ENCODE measurements at regions not wholly inside any gene's neighbourhood (a gene's known extent, or its start where the extent isn't known, plus 50 kb on each side); places are given as distances from the start of the nearest gene placed in this dataset.
"Not testable (repeated sequence)": the region's sequence is repeated elsewhere in the genome, so short reads cannot be mapped to it uniquely, and the experiment has no call there.

DNA sequence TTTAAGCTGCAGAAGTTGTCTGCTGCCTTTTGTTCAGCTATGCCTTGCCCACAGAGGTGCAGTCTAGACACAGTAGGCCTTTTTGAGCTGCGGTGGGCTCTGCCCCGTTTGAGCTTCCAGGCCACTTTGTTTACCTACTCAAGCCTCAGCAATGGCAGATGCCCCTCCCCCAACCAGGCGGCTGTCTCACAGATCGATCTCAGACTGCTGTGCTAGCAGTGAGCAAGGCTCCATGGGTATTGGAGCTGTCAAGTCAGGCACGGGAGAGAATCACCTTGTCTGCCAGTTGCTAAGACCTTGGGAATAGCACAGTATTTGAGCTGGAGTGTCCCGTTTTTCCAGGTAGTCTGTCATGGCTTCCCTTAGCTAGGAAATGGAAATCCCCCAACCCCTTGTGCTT, 587.8 kb upstream of the CLINT1 start:
- DNase-seq (ENCODE audit: low read depth in 2 of 2), result not testable (repeated sequence)

DNA sequence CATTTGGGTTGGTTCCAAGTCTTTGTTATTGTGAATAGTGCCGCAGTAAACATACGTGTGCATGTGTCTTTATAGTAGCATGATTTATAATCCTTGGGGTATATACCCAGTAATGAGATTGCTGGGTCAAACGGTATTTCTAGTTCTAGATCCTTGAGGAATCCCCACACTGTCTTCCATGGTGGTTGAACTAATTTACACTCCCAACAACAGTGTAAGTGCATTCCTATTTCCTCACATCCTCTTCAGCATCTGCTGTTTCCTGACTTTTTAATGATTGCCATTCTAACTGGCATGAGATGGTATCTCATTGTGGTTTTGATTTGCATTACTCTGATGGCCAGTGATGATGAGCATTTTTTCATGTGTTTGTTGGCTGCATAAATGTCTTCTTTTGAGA, 580.3 kb upstream of the CLINT1 start:
- DNase-seq (ENCODE audit: low read depth in 2 of 2), result not testable (repeated sequence)

DNA sequence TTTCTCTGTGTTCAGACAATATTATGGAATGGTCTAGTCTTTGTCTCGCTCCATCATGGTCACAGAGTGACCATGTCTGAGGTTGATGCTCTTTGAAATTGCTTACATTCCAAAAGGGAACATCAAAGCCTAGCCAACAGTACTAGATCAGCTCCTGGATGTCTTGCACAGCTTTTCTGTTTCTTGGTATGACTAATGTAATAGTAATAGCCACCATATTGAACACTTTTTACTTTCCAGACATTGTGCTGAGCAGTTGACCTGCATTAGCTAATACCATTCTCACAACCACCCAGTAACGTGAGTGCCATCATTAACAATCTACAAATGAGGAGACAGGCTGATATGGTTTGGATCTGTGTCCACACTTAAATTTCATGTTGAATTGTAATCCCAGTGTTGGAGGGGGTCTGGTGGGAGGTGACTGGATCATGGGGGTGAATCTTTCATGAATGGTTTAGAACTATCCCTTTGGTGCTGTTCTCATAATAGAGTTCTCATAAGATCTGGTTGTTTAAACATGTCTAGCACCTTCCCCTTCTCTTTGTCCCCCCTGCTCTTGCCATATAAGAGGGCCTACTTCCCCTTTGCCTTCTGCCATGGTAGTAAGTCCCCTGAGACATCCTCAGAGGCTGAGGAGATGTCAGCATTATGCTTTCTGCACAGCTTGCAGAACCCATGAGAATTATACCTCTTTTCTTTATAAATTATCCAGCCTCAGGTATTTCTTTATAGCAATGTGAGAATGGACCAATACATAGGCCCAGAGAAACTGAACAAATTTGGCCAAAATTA, 577.5 kb upstream of the CLINT1 start:
- DNase-seq (ENCODE audit: low read depth in 2 of 2), result no peak

DNA sequence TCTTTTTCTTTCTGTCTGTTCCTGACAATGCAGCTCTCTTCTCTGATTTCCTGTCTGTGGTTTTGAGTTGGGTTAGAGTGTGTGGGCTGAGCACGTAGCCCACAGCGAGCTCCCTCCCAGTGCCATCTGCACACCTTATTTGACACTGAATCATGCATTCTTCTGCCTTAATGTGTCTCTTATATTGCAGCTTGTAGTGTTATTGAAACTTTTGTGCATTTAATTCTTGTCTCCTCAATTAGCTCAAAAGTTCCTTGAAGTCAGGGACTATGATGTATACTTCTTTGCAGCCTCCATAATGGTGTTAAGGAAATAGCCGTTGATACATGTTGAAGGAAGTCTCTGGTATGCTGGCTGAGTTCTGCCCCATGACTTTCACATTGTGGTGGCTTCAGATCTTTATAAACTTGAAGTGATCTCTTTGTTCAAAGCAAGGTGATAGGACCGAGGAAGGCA, 576.2 kb upstream of the CLINT1 start:
- DNase-seq (ENCODE audit: low read depth in 2 of 2), result no peak

DNA sequence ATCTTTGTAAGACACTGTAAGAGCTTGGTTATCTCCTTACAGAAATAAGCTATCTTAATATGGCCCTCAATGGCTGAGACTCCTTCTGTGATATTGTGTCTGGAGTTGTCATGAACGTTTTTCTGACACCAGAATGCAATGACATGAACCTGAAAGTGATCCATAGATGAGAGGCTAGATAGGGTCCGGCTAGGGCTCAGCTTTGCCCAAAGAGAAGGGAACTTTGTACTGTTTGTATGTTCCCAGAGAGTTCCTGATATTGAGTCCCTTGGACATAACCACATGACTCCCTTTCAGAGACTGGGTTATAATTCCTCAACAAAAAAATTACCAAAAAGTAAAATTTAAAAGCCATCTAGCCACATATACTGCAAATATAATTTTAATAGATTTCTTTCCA, 575.8 kb upstream of the CLINT1 start:
- DNase-seq (ENCODE audit: low read depth in 2 of 2), result no peak

DNA sequence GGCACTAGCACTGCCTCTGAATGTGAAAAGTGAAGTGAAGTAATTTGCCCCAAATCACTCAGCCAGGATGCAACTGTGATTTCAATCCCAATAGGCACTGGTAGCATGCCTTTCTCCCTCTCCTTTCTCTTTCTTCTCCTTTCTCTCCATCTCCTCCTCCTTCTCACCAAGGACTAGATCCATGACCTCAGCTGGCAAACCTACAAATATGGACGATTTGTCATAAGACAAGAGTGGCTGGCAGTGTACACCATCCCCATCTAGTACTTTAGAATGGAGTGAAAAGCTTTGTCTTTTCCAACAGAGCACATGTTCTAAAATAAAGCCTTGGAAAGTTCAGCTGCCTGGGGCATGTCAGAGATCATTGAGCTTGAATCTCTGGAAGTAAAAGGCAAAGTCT, 574.7 kb upstream of the CLINT1 start:
- no peak for DNase-seq (ENCODE audit: low read depth in 2 of 2)

DNA sequence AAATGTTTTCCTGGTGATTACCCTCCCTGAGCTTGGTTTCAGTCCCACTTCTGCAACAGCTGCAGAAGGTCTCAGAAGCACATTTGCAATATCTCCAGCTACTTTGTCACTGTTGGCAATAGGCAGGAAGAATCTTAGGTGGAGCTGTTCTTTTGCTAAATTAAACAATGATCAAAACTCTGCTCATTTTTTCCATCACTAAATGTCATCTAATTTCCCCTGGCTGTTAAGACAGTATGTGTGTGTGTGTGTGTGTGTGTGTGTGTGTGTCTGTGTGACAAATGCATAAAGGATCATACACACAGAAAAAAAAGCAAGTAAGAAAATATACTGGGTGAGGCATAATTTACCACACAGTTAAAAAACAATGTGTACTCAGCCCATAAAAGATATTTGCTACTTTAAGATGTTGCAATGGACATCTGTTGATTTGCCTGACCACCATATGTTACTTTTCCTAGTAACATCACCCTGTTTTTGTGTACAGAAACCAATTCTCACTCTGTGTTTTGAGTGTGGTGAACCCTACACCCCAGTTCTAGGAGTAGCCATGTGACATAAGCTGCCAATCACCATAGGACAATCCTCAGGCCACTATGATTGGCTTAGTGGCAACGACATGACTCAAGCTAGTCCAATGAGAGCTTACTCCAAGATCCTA, 572.6 kb upstream of the CLINT1 start:
- no peak for DNase-seq (ENCODE audit: low read depth in 2 of 2)

DNA sequence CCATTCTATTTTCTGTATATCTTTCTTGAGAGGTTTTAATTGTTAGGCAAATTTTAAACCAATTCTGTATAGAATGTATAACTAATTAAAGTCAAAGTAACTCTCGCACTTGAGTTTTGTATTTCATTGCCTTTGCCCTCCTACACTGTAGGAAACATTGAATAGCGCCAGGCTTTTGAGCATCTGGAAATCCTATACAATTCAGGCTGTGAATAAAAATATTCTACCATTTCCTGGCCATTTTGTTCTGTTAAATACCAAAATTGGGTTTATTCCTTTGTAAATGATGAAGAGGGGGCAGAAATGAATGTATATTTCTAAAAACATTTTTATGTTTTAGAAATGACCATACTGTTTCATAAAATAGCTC, 571.8 kb upstream of the CLINT1 start:
- DNase-seq (ENCODE audit: low read depth in 2 of 2), result no peak

DNA sequence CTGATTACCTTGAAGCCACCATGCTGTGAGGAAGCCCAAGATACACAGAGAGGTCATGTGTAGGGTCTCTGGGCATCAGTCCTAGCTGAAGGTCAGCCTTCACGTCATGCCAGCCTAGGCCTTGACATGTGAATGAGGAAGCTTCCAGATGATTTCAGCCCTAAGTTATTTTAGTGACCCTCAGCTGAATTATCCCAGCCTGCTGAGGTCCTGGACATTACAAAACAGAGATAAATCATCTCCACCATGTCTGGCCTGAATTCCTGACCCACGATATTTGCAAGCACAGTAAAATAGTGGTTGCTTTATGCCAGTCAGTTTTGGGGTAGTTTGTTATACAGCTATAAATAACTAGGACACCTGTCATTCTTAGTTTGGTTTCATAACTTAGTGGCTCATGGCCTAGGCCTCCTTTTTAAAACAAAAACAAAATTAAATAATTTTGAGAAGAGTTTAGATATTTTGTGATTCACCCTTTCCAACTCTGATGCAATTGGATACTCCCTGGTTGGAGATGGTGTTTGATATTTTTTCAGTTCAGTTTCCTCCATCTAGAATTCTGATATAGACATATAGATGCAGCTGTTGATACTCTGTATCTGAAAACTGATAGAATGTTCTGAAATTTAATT, 571.3 kb upstream of the CLINT1 start:
- no peak for DNase-seq (ENCODE audit: low read depth in 2 of 2)

DNA sequence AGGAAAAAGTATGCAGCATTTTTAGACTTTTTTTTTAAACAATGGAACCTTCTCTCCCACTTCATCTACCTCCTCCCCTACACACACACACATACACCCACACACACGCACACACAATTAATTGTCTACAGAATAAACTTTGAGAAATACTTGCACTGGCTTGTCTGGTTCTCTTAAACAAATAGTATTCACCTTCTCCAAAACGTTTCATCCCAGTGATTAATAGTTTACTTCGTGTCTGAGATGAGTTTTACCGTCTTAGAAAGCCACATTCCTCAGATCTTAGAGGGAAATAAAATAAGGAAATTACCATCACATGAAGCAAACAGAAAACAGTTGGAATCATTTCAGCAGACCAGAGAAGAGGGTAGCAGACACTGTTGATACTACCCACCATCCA, 570.6 kb upstream of the CLINT1 start:
- DNase-seq (ENCODE audit: low read depth in 2 of 2), result no peak

DNA sequence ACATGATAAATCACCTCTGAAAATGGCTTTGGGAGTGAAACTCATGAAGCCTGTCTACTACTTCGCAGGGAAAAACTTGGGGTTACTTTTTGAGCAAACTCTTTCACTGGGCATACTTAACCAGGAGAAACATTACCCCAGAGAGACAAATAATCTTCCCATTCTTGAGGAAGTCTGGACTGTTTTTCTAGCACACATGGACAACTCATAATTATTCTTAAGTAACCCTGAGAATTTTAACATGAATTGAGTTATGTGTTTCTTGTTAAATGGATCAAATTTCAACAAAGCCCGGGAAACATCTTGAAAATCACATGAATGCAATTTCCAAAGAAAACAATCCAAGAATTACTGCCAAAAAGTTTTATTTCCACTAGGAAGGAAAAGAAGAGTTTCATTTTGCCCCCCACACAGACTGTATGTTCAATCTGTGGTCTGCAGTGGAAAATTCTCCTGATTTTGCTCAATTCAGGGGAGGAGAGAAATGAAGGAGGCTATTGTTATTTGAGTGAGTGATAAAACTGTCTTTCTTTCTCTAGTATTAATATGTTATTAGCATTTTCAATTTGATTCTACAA, 564.8 kb upstream of the CLINT1 start:
- no peak for DNase-seq (ENCODE audit: low read depth in 2 of 2)

DNA sequence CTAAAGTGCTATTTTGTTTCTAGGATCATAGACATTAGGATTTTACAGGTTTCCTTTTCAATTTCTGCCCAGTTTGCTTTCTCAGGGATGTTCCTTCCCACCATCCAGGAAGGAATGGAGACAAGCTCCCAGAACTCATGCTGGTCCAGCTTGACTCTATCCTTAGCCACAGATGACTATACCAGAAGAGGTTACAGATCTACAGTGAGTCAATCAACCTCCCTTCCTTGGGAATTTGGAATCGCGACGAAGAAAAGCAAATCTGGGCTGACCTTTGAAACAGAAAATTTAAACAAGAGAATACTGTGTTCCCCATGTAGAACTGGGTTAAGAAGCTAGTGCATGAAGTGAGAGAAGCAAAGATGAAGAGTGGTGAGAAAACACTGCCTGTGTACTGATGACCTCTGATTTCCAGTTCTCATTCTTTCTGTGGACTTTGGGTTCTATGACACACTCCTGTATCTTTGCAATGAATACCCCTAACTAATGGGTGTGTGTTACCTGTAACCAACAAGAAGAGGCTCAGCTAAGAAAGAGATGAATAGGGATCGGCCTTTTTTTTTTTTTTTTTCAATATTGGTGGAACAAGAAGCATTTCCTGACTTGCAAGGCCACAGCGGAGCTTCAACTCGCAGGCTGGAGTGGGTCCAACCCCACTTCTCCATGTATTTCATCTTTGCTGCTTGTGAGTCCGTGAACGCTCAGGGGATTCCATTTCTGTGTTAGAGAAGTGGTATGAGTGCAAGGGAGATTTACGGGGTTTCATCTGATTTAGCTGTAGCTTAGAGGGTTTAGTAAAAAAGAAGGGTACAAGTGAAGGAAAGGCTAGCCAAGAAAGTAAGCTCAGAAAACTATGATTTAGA, 563.9 kb upstream of the CLINT1 start:
- no peak for DNase-seq (ENCODE audit: low read depth in 2 of 2)

DNA sequence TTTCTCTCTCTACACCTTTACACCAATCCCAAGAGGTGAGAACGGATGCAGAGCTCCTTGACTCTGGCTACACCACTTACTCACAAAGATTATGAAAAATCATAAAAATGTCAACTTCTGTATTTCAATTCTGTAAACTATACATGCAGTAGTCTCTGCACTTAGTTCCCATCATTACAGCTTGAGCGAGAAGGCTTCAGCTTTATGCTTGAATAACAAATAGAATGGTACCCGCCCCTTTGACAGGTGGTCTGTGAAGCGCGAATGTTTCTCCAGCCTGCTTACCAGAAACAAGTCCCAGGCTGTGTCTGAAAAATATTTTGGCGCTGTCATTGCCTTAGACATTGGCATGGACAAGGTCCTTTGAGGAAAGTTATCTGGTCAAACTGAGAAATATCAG, 562.4 kb upstream of the CLINT1 start:
- DNase-seq (ENCODE audit: low read depth in 2 of 2), result no peak

DNA sequence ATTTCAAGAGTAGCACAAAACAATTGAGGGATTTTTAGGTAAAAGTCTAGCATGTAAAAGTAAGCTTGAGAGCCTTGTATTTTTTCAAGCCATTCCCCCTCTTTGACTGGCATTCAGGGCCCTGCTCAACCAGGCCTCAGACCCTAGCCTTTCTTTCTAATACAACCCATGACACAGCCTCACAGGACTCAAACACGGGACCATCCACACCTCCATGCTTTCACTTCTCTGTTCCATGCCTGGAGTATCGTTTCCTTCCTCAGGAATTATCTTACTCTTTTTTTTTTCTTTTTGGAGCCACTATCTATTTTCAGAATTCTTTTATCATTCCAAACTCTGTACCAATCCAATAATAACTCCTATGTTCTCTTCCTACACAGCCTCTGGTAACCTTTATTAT, 560.2 kb upstream of the CLINT1 start:
- DNase-seq (ENCODE audit: low read depth in 2 of 2), result no peak

DNA sequence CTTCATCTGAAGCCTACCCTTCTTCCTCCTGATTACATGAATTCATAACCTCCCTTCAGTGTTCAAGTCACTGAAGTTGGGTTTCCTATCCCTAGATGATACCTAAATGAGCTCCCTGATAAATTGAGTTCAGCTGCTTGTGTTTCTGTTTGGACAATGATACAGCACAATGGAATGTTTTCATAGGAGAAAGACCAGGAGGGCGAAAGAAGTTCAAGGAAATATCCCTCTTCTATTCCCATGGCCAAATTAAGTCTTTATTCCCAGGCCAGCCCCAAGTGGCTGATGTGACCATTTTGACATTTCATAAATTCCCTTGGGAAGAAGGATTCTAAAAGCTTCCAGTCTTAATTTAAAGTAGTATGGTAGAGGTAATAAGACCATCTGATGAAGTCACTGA, 555.8 kb upstream of the CLINT1 start:
- no peak for DNase-seq (ENCODE audit: low read depth in 2 of 2)

DNA sequence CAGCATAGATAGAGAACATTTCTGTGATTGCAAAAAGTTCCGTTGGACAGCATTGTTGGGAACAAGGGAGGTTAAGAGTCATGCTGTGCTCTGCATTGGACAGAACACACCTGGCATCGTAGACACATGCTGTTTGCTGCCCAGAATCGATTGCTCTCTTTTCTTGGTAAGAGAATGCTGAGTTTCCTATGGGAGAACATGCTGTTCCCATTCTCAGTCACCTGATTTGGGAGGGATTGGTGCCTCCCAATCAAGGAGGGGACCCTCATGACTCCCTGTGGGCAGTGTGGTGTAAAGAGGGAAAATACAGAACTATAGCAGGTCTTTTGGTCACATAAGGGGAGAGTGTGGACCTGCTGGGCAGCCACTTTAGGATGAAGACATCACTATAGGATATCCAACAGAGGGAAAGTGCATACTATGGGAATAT, 555.4 kb upstream of the CLINT1 start:
- DNase-seq (ENCODE audit: low read depth in 2 of 2), result no peak

DNA sequence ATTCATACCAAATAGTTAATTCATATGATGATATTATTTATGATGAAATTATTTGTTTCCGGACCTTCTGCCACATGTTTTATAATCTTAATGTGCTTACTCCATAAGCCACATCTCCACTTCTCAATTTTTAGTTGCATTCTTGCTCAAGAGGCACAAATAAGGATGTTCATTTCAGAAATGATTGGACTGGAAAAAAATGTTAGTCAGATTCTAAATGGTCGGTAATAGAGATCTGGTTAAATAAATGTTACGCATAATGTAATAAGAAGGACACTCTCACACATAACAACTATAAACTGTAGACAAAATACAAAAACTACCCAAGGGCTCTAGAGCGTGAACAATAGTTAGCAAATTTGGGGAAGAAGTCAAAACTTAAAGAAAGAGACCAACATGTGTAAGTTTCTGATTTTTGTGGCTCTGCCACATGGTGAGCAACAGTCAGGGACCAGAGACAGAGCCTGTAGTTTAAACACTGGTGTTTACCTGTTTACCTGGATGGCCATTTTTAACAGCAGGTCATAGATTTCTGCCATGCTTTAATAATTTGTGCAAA, 554.3 kb upstream of the CLINT1 start:
- no peak for DNase-seq (ENCODE audit: low read depth in 2 of 2)

DNA sequence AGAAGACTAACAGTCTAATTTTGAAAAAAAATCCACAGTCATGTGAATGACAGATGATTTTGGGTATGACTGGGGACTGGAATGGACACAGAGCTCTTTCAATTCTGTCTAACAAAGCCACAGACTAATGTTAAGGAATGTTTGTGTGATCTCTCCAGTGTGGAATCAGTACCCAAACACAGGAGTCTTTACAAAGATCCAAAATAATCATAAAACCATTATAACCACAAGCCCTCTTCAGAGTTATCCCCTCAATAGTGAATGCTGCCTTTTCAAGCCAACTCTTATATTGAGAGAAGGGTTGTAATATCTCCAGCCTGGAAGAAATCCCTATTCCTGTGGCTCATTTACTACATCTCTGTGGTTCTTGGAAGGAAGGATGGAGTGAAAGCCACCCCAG, 552.0 kb upstream of the CLINT1 start:
- no peak for DNase-seq (ENCODE audit: low read depth in 2 of 2)

DNA sequence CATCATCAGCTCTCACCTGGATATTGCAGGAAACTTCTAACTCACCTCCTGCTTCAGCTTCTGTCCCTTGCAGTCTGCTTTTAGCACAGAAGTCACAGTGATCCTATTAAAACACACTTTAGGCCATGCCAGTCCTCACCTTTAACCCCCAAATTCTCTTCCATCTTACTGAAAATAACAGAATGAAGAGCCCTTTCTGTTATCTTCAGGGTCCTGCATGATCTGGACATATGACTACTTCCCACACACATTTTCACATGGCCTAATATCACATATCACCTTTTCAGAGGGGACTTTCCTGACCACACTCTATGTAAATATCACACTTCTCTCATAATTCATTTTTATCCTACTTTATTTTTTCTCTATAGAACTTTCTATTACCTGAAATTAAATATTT, 550.6 kb upstream of the CLINT1 start:
- DNase-seq (ENCODE audit: low read depth in 2 of 2), result no peak

DNA sequence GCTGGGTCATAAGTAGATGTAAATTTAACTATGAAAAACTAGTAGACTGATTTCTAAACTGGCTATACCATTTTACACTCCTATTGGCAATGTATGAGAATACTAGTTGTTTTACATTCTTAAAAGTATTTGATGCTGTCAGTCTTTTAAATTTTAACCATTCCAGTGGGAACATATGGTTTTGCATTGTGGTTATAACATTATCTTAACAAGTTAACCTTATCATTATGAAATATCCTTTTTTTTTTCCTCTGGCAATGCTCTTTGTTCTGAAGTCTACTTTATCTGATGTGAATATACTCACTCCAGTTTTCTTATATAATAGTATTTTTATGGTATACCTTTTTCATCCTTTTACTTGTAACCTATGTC, 548.9 kb upstream of the CLINT1 start:
- DNase-seq (ENCODE audit: low read depth in 2 of 2), result no peak

Data from stimulated activated CD8-positive, alpha-beta memory T cell treated with anti-CD3 and anti-CD28 coated beads, Interleukin-7, amount 100 ng/mL, for 1 hour (primary cell).